T-helper 1 cell treated with Interleukin-12 subunit alpha and Interleukin-12 subunit beta and Interleukin-4 antibody, amounts not matched to agents 30 ng/mL and 1 ng/mL, for 36 hours (primary cell): ENCODE measurements at regions not wholly inside any gene's neighbourhood (a gene's known extent, or its start where the extent isn't known, plus 50 kb on each side); places are given as distances from the start of the nearest gene placed in this dataset.

Source experiments
- intact Hi-C: fragments of 100-400 bp; cut with micrococcal nuclease; formaldehyde crosslinking; loops from one replicate; pipeline ENCODE4 v1.15.1; 2024

- intact Hi-C loops, result no loop called here
These were observed 67.7 kb upstream of the PJA1 start for GRCh38 chrX:69232945-69233344.

- intact Hi-C loops, result no loop called here
These were observed 66.7 kb upstream of the PJA1 start for GRCh38 chrX:69231903-69232302.

GRCh38 chrX:69229436-69229835, 64.2 kb upstream of the PJA1 start:
- intact Hi-C loops, result no loop called here

- intact Hi-C loops, result no loop called here
These were observed 63.5 kb upstream of the PJA1 start for GRCh38 chrX:69228732-69229131.

GRCh38 chrX:69226459-69227158, 61.4 kb upstream of the PJA1 start:
- intact Hi-C loops, result no loop called here

- intact Hi-C loops, result loop anchor here (1.0 to 5.0 kb wide), 5 partner anchors 64 to 1025 kb away; no protein-coding TSS in a partner anchor
These were observed 57.1 kb upstream of the PJA1 start for GRCh38 chrX:69222103-69223090.

- intact Hi-C loops, result loop anchor here (1.0 to 5.0 kb wide), 5 partner anchors 63 to 1024 kb away; no protein-coding TSS in a partner anchor
These were observed 56.2 kb upstream of the PJA1 start for GRCh38 chrX:69221239-69222102.

GRCh38 chrX:69218407-69218997, 53.2 kb upstream of the PJA1 start:
- intact Hi-C loops, result no loop called here

- intact Hi-C loops, result no loop called here
These were observed 51.7 kb upstream of the PJA1 start for GRCh38 chrX:69216911-69217310.

- intact Hi-C loops, result no loop called here
These were observed 51.2 kb upstream of the PJA1 start for GRCh38 chrX:69216446-69216845.

GRCh38 chrX:69215161-69215875, 50.1 kb upstream of the PJA1 start:
- intact Hi-C loops, result no loop called here
